ENCODE measurements at regions not wholly inside any gene's neighbourhood (a gene's known extent, or its start where the extent isn't known, plus 50 kb on each side); places are given as distances from the start of the nearest gene placed in this dataset.

DNA sequence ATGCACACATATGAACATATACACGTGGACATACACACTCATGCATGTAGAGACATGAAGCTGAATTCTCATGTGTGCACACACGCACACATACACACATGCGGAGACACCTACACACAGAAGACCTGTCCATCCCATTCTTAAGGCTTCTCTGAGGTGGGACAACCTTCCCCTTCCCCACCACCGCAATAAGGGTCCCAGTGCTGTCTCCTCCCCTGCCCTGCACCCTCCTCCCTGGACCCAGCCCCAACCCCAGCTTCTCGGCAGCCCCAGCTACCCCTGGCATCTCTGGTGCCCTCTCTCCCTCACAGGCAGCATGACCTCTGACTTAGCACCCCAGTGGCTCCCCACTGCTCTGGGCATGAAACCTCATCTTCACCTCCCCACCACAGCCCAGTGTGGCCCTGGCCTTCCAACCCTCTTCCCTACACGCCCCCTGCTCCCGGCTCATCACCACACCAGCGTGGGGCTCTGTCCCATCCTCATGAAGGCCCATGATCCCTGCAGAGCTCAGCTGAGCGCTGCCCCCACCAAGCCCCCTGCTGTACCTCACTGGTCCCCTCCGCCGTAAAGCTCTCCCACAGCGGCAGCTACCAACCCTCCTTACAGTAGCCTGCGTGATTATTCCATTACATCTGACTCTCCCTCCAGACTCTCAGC is 204.1 kb upstream of the ZNF536 start:
- DNase-seq (no peak), ATAC-seq (ENCODE audit: poor library complexity) (no peak)
- Histone ChIP-seq H3K4me3 (ENCODE audit: low read length) (no peak overlapping the region), H3K4me1 (ENCODE audit: insufficient read depth, low read length) (no peaks in the 10 kb centered on the region), H3K9me3 (ENCODE audit: control insufficient read depth in 1 of 2, insufficient read depth in 1 of 2, low read length in 2 of 2) (peaks cover 0 to 32% of the 10 kb centered on the region in 2 experiments), H3K27me3 (ENCODE audit: control insufficient read depth in 1 of 2, insufficient read depth in 2 of 2, low read length in 2 of 2) (no peaks in the 10 kb centered on the region), H3K36me3 (ENCODE audit: insufficient read depth, low read length) (no peaks in the 10 kb centered on the region), H3K27ac (ENCODE audit: low read depth in 1 of 2, low read length in 2 of 2) (no peak overlapping the region)
- Mint-ChIP-seq H3K9me3 (no peaks in the 10 kb centered on the region), H3K27ac (no peak overlapping the region), H3K27me3 (no peaks in the 10 kb centered on the region), H3K4me3 (no peak overlapping the region), H3K4me1 (ENCODE audit: low read depth) (no peaks in the 10 kb centered on the region), H3K36me3 (ENCODE audit: low read depth) (no peaks in the 10 kb centered on the region)
- ChIA-PET CTCF (no interaction called here), POLR2A (no interaction called here)
- intact Hi-C loops (cut with DNase I, micrococcal nuclease), result no loop called here
- TF ChIP-seq CTCF (IDR thresholded peaks at IDR 0.05), result no peak

- Mint-ChIP-seq H3K27me3 (no peaks in the 10 kb centered on the region), H3K4me1 (ENCODE audit: low read depth) (no peaks in the 10 kb centered on the region), H3K27ac (no peak overlapping the region), H3K9me3 (no peaks in the 10 kb centered on the region), H3K36me3 (ENCODE audit: low read depth) (no peaks in the 10 kb centered on the region), H3K4me3 (no peak overlapping the region)
- H3K4me3 ChIP-seq (ENCODE audit: low read length), result no peak overlapping the region
- no peaks in the 10 kb centered on the region for H3K36me3 ChIP-seq (ENCODE audit: insufficient read depth, low read length)
- no peaks in the 10 kb centered on the region for H3K27me3 ChIP-seq (ENCODE audit: control insufficient read depth in 1 of 2, insufficient read depth in 2 of 2, low read length in 2 of 2)
- intact Hi-C loops (cut with DNase I, micrococcal nuclease), result no loop called here
- ChIA-PET POLR2A (no interaction called here), CTCF (no interaction called here)
- H3K9me3 ChIP-seq (ENCODE audit: control insufficient read depth in 1 of 2, insufficient read depth in 1 of 2, low read length in 2 of 2), result peaks cover 0 to 32% of the 10 kb centered on the region in 2 experiments
- TF ChIP-seq CTCF (IDR thresholded peaks at IDR 0.05), result no peak
- no peaks in the 10 kb centered on the region for H3K4me1 ChIP-seq (ENCODE audit: insufficient read depth, low read length)
- H3K27ac ChIP-seq (ENCODE audit: low read depth in 1 of 2, low read length in 2 of 2), result no peak overlapping the region
- no peak for DNase-seq
- ATAC-seq (ENCODE audit: poor library complexity), result no peak
These were observed 203.4 kb upstream of the ZNF536 start for GRCh38 chr19:30168760-30169159.

GRCh38 chr19:30169196-30169900 is 202.8 kb upstream of the ZNF536 start:
- Histone ChIP-seq H3K4me1 (ENCODE audit: insufficient read depth, low read length) (no peaks in the 10 kb centered on the region), H3K9me3 (ENCODE audit: control insufficient read depth in 1 of 2, insufficient read depth in 1 of 2, low read length in 2 of 2) (peaks cover 0 to 32% of the 10 kb centered on the region in 2 experiments), H3K27me3 (ENCODE audit: control insufficient read depth in 1 of 2, insufficient read depth in 2 of 2, low read length in 2 of 2) (no peaks in the 10 kb centered on the region), H3K27ac (ENCODE audit: low read depth in 1 of 2, low read length in 2 of 2) (no peak overlapping the region), H3K4me3 (ENCODE audit: low read length) (no peak overlapping the region), H3K36me3 (ENCODE audit: insufficient read depth, low read length) (no peaks in the 10 kb centered on the region)
- DNase-seq, result no peak
- Mint-ChIP-seq H3K27me3 (no peaks in the 10 kb centered on the region), H3K4me1 (ENCODE audit: low read depth) (no peaks in the 10 kb centered on the region), H3K4me3 (no peak overlapping the region), H3K27ac (no peak overlapping the region), H3K36me3 (ENCODE audit: low read depth) (no peaks in the 10 kb centered on the region), H3K9me3 (no peaks in the 10 kb centered on the region)
- CTCF ChIA-PET, result no interaction called here
- POLR2A ChIA-PET, result no interaction called here
- ATAC-seq (ENCODE audit: poor library complexity), result no peak
- intact Hi-C loops (cut with DNase I, micrococcal nuclease), result no loop called here
- TF ChIP-seq CTCF (IDR thresholded peaks at IDR 0.05), result no peak

All from CD4-positive, alpha-beta T cell (primary cell).